ENCODE measurements at regions not wholly inside any gene's neighbourhood (a gene's known extent, or its start where the extent isn't known, plus 50 kb on each side); places are given as distances from the start of the nearest gene placed in this dataset.

- no peak for TF ChIP-seq POLR2A (IDR thresholded peaks at IDR 0.05)
- TF ChIP-seq EP300 (IDR thresholded peaks at IDR 0.05): no peak
- TF ChIP-seq CTCF (IDR thresholded peaks at IDR 0.05): no peak
- no peak overlapping the region for H3K4me3 ChIP-seq
- no peaks in the 10 kb centered on the region for H3K4me1 ChIP-seq
- H3K9me3 ChIP-seq: no peaks in the 10 kb centered on the region
- no peak overlapping the region for H3K27ac ChIP-seq
- intact Hi-C loops (cut with DNase I): no loop called here
- no peaks in the 10 kb centered on the region for H3K36me3 ChIP-seq
- no peak for DNase-seq
- H3K27me3 ChIP-seq: no peaks in the 10 kb centered on the region
- WGBS, 2 donors: 78 to 89% methylated on average over 3 of the region's 3 CpGs
Observed at GRCh38 chr12:43162138-43162537, 389.9 kb downstream of the ADAMTS20 start.

GRCh38 chr12:43159506-43159905 is 392.5 kb downstream of the ADAMTS20 start:
- no peak for DNase-seq
- Histone ChIP-seq H3K27me3 (no peaks in the 10 kb centered on the region), H3K36me3 (no peaks in the 10 kb centered on the region), H3K4me3 (no peak overlapping the region), H3K4me1 (no peaks in the 10 kb centered on the region), H3K27ac (no peak overlapping the region), H3K9me3 (no peaks in the 10 kb centered on the region)
- TF ChIP-seq POLR2AphosphoS5 (IDR thresholded peaks at IDR 0.05): no peak
- no peak for TF ChIP-seq CTCF (IDR thresholded peaks at IDR 0.05)
- no peak for TF ChIP-seq POLR2A (IDR thresholded peaks at IDR 0.05)
- no peak for TF ChIP-seq EP300 (IDR thresholded peaks at IDR 0.05)
- intact Hi-C loops (cut with DNase I): no loop called here
- WGBS, 2 donors: 65 to 71% methylated on average over 2 of the region's 2 CpGs

- TF ChIP-seq POLR2AphosphoS5 (IDR thresholded peaks at IDR 0.05): no peak
- TF ChIP-seq CTCF (IDR thresholded peaks at IDR 0.05): no peak
- no peak for TF ChIP-seq POLR2A (IDR thresholded peaks at IDR 0.05)
- TF ChIP-seq EP300 (IDR thresholded peaks at IDR 0.05): no peak
- intact Hi-C loops (cut with DNase I): no loop called here
- no peaks in the 10 kb centered on the region for H3K9me3 ChIP-seq
- DNase-seq: no peak
- no peaks in the 10 kb centered on the region for H3K27me3 ChIP-seq
- 89 to 90% methylated on average over 1 of the region's 1 CpG for WGBS, 2 donors
- no peak overlapping the region for H3K27ac ChIP-seq
- no peaks in the 10 kb centered on the region for H3K4me1 ChIP-seq
- no peaks in the 10 kb centered on the region for H3K36me3 ChIP-seq
- no peak overlapping the region for H3K4me3 ChIP-seq
Observed at GRCh38 chr12:43158126-43158525, 393.9 kb downstream of the ADAMTS20 start.

- intact Hi-C loops (cut with DNase I): no loop called here
- TF ChIP-seq POLR2A (IDR thresholded peaks at IDR 0.05): no peak
- no peak for TF ChIP-seq POLR2AphosphoS5 (IDR thresholded peaks at IDR 0.05)
- no peak for DNase-seq
- H3K9me3 ChIP-seq: no peaks in the 10 kb centered on the region
- no peaks in the 10 kb centered on the region for H3K4me1 ChIP-seq
- no peak overlapping the region for H3K4me3 ChIP-seq
- no peaks in the 10 kb centered on the region for H3K27me3 ChIP-seq
- no peak overlapping the region for H3K27ac ChIP-seq
- H3K36me3 ChIP-seq: no peaks in the 10 kb centered on the region
- WGBS, 2 donors: 75% methylated on average over 2 of the region's 2 CpGs
Observed at GRCh38 chr12:43155376-43155775, 396.6 kb downstream of the ADAMTS20 start.

GRCh38 chr12:43154498-43155045 is 397.4 kb downstream of the ADAMTS20 start:
- no peak overlapping the region for H3K4me3 ChIP-seq
- H3K36me3 ChIP-seq: no peaks in the 10 kb centered on the region
- H3K27me3 ChIP-seq: no peaks in the 10 kb centered on the region
- WGBS, 2 donors: 79 to 81% methylated on average over 5 of the region's 5 CpGs
- no peak for DNase-seq
- no peaks in the 10 kb centered on the region for H3K4me1 ChIP-seq
- H3K9me3 ChIP-seq: no peaks in the 10 kb centered on the region
- intact Hi-C loops (cut with DNase I): no loop called here
- TF ChIP-seq POLR2AphosphoS5 (IDR thresholded peaks at IDR 0.05) (no peak), EP300 (IDR thresholded peaks at IDR 0.05) (no peak), POLR2A (IDR thresholded peaks at IDR 0.05) (no peak), CTCF (IDR thresholded peaks at IDR 0.05) (no peak)
- H3K27ac ChIP-seq: no peak overlapping the region
